ENCODE measurements at regions not wholly inside any gene's neighbourhood (a gene's known extent, or its start where the extent isn't known, plus 50 kb on each side); places are given as distances from the start of the nearest gene placed in this dataset.
A peak's percentile ranks its signal among the peaks of the same experiment; 100 is the strongest.

DNA sequence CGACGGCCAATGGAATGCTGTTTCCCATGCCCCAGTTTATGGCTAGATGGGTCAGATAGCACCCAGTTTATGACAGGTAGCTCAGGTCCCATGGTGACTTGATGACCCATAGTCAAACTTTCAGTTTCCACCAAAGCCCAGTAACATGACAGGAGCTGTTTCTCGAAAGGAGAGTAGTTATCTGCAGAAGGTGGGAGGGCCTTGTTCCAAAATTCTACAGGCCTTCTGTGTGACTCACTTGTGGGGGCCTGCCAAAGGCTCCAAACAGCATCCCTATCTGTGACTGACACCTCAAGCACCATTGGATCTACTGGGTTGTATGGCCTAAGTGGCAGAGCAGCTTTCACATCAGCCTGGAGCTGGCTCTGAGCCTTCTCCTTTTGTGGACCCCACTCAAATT is 379.7 kb upstream of the MANEA start:
- no peak overlapping the region for H3K4me3 Mint-ChIP-seq
- no peak for DNase-seq

DNA sequence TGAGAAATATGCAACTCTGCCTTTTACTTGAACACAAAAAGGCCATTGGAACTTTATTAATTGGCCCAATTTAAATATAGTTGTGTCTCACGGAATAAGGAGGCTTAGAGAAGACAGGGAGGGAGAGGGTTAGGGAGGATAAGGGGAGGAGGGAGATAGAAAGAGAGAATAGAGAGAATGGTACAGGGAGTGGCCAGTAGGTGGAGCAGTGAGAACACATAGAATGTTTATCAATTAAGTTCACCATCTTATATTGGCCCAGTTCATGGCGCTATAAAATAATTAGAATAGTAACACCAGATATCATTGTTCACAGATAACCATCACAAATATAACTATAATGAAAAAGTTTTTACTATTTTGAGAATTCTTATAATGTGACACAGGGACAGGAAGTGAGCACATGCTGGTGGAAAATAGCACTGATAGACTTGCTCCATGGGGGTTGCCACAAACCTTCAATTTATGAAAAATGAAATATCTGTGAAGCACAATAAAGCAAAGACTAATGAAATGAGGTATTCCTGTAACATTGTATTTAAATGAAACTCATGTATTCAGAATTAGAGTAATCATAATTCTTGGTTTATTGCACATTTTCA is 374.1 kb upstream of the MANEA start:
- peak; percentile 3 for DNase-seq
- Mint-ChIP-seq H3K27ac (no peak overlapping the region), H3K4me1 (no peaks in the 10 kb centered on the region), H3K36me3 (no peaks in the 10 kb centered on the region), H3K4me3 (no peak overlapping the region), H3K9me3 (no peaks in the 10 kb centered on the region), H3K27me3 (no peaks in the 10 kb centered on the region)

More for the DNA sequence above, 379.7 kb upstream of the MANEA start:
- Mint-ChIP-seq H3K4me1 (no peaks in the 10 kb centered on the region), H3K27ac (no peak overlapping the region), H3K27me3 (no peaks in the 10 kb centered on the region), H3K36me3 (no peaks in the 10 kb centered on the region), H3K9me3 (no peaks in the 10 kb centered on the region)

DNA sequence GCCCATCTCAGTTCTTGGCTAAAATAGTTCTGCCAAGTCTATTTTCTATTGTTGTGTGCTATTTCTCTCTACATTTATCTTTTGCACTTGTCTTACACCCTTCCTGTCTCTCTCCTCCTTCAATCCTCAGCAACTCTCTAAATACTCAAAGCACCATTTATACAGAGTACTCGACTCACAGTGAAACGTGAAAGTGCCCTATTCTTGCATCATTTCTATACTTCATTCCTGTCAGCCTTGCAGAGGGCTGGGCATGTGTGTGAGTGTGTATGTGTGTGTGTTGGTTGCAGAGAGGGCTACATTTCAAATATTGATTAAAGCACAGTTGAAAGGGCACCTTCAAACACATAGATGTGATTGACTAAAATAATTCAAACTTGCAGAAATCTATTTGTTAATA is 373.2 kb upstream of the MANEA start:
- no peaks in the 10 kb centered on the region for H3K9me3 Mint-ChIP-seq
- no peaks in the 10 kb centered on the region for H3K36me3 Mint-ChIP-seq
- no peak overlapping the region for H3K27ac Mint-ChIP-seq

DNA sequence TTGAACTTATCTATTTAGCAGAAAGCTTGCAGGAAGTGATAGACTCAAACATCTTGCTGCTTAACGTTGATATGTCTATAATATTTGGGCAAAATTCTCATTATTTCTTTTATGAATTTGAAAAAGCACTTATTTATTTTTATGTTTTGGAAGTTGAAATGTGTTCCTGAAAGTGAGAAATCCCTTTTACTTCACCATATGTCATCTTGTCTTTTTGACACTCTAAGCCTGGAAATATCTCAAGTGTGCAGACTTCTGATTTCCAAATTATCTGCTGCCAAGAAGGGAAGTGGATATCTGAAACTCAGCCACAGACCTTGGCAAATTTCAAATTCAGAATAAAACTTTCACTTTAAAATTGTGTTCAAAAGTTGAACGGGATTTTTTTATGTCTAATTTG is 368.7 kb upstream of the MANEA start:
- DNase-seq: no peak
- Mint-ChIP-seq H3K9me3 (no peaks in the 10 kb centered on the region), H3K4me3 (no peak overlapping the region), H3K27ac (no peak overlapping the region), H3K36me3 (no peaks in the 10 kb centered on the region), H3K4me1 (no peaks in the 10 kb centered on the region), H3K27me3 (no peaks in the 10 kb centered on the region)

More for the DNA sequence above, 373.2 kb upstream of the MANEA start:
- no peak for DNase-seq
- Mint-ChIP-seq H3K27me3 (no peaks in the 10 kb centered on the region), H3K4me1 (no peaks in the 10 kb centered on the region), H3K4me3 (no peak overlapping the region)

DNA sequence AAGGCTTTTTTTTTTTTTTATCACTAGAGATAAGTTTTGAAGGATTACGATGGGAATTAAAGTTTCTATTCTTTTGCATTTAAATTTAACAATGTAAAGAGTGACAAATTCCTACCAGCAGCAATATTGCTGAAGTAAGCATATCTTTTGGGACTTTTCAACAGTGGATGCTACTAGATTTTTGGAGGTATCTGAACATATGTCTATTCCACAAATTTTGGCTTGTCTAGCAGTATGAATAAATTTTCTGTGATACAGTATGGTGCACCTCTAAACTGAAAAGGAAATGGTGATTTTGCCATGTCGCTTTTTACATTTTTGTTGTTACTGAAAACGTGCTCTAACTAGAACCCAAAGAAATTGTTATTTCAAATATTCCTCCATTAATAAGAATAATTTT is 368.3 kb upstream of the MANEA start:
- no peaks in the 10 kb centered on the region for H3K4me1 Mint-ChIP-seq
- H3K9me3 Mint-ChIP-seq: no peaks in the 10 kb centered on the region
- H3K27ac Mint-ChIP-seq: no peak overlapping the region
- H3K27me3 Mint-ChIP-seq: no peaks in the 10 kb centered on the region
- H3K4me3 Mint-ChIP-seq: no peak overlapping the region
- no peak for DNase-seq
- no peaks in the 10 kb centered on the region for H3K36me3 Mint-ChIP-seq

DNA sequence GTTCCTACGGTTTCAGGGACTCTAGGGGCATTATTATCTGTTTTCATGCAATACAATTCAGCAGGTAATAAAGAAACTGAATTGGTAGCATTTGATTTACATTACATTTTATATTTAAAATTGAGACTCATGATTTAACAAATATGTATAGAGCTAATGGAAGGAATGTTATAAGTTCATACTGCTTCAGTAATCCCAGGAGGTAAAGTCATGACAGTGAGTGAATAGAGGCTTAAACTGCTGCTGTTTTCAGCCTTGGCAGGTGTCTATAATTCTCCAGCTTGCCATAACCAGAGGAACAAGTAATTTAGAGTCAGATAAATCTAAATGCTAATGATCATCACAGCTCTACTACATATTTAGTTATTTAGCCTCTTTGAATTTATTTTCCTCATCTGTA is 360.8 kb upstream of the MANEA start:
- H3K27me3 Mint-ChIP-seq: no peaks in the 10 kb centered on the region
- no peaks in the 10 kb centered on the region for H3K36me3 Mint-ChIP-seq
- H3K4me3 Mint-ChIP-seq: no peak overlapping the region
- H3K4me1 Mint-ChIP-seq: no peaks in the 10 kb centered on the region
- no peak overlapping the region for H3K27ac Mint-ChIP-seq
- DNase-seq: no peak
- H3K9me3 Mint-ChIP-seq: no peaks in the 10 kb centered on the region

DNA sequence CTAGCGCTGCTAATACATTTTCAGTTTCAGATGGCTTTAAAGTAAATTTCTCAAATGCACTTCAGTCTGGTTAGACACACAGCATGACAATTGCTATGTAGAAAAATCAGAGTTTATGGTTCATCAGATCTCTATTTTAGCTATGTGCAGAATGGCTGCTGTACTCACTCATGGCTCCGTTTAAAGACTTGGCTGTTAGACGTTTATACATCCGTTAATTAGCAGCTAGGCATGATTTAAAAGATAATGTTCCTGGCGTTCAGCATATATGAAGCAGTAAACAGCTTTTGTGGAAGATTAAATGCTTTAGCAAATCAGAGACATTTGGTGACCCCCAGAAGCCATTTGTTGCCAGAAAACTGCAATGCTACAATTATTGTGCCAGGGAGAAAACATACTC is 350.0 kb upstream of the MANEA start:
- Mint-ChIP-seq H3K36me3 (no peaks in the 10 kb centered on the region), H3K4me3 (no peak overlapping the region), H3K27me3 (no peaks in the 10 kb centered on the region), H3K4me1 (no peaks in the 10 kb centered on the region), H3K9me3 (no peaks in the 10 kb centered on the region), H3K27ac (no peak overlapping the region)
- DNase-seq: no peak

DNA sequence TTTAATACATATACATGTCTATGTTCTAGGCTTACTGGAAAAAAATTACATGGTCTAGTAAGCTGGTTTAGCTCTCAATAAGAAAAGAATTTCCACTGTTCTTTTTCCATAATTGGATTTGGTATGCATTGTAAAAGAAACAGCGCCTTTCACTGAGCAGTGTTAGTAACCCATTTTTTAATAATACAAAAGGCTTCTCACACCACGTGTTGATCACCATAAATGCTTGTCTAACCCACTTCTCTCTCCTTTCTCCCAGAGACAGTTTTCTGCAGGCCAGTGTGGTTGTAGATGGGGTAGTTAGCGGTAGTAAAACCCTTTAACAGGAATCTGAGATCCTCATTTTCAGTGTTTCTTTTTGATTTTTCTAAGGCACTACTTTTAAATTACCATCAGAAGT is 348.7 kb upstream of the MANEA start:
- no peak overlapping the region for H3K27ac Mint-ChIP-seq
- DNase-seq: no peak
- no peaks in the 10 kb centered on the region for H3K9me3 Mint-ChIP-seq
- H3K4me1 Mint-ChIP-seq: no peaks in the 10 kb centered on the region
- H3K27me3 Mint-ChIP-seq: no peaks in the 10 kb centered on the region
- H3K4me3 Mint-ChIP-seq: no peak overlapping the region
- H3K36me3 Mint-ChIP-seq: no peaks in the 10 kb centered on the region

DNA sequence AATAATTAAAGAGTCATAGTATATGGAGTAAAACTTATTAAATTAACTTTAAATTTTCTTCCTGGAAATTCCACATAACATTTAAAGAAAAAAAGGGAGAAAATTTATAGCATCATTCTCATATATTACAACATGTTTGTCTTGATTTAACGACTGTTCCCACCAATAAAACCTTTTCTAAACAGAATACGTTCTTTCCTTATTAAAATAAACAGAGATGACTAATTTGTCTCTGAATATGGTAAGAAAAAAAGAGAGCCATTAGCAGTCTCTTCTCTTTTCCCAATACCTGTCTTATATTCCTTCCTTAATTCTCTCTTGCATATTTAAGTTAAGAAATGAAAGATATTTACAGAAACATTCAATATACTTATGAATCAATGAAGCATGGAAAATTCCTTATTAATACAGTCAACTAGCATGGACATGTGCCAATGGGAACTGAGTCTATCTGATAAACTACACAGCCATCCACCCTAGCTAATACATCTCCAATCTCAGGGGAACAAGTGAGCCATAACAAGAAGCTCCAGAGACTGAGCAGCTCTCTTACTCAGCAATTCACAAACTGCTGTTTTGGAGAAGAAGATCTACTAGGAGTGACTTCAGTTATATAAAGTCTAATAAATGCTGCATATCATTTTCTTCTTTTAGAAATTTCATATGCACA is 347.1 kb upstream of the MANEA start:
- H3K27me3 Mint-ChIP-seq: no peaks in the 10 kb centered on the region
- no peak for DNase-seq
- H3K9me3 Mint-ChIP-seq: no peaks in the 10 kb centered on the region
- H3K4me1 Mint-ChIP-seq: no peaks in the 10 kb centered on the region
- H3K4me3 Mint-ChIP-seq: no peak overlapping the region
- no peak overlapping the region for H3K27ac Mint-ChIP-seq
- no peaks in the 10 kb centered on the region for H3K36me3 Mint-ChIP-seq

DNA sequence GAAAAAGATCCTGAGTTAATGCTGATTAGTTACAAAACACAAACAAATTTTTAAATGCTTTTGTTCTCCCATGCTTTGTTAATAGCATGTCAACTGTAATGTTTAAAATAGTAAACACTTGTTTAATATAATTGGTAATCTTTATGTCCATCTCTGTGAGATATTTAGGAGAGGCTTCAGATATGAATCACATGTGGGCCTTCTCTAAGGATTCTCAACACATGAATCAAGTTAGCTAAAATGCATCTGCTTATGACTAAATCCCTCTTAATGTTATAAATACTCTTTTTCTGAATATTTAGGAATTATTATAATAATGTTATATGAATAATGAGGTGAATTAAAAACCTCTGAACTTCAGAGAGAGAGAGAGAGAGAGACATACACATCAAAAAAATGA is 345.9 kb upstream of the MANEA start:
- Mint-ChIP-seq H3K9me3 (no peaks in the 10 kb centered on the region), H3K4me1 (no peaks in the 10 kb centered on the region), H3K27me3 (no peaks in the 10 kb centered on the region), H3K36me3 (no peaks in the 10 kb centered on the region), H3K4me3 (no peak overlapping the region), H3K27ac (no peak overlapping the region)
- no peak for DNase-seq

DNA sequence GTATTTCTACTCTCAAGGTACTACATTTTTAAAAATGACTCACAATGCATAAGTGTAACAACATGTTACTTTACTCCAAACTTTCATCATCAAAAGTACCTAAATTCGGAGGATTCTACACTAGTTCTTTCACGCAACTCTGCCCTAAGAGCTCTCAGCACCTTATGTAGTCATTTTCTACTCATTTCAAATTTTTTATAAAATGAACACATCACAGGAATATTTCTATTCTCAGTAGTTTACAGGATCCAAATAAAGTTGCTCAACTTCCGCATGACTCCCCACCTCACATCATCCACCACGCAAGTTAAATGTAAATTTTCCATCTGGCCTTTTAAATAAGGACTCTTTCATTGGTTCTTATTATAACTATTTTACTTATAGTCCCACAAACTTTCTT is 344.9 kb upstream of the MANEA start:
- no peaks in the 10 kb centered on the region for H3K36me3 Mint-ChIP-seq
- DNase-seq: no peak
- no peak overlapping the region for H3K4me3 Mint-ChIP-seq
- H3K27ac Mint-ChIP-seq: no peak overlapping the region
- H3K9me3 Mint-ChIP-seq: no peaks in the 10 kb centered on the region
- H3K27me3 Mint-ChIP-seq: no peaks in the 10 kb centered on the region
- no peaks in the 10 kb centered on the region for H3K4me1 Mint-ChIP-seq

DNA sequence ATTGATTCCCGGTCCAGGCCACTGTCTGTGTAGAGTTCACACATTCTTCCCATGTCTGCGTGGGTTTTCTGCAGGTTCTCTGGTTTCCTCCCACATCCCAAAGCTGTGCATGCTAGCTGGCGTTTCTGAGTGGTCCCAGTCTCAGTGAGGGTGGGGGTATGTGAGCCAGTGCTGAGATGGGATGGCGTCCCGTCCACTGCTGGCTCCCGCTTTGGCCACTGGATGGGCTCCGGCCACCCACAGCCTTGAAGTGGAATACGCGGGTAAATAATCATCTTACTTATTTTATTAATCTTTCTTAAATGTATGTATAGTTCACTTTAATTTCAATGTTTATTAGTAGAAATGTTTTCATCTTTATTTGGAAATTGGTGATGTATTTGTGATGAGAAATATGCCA is 343.5 kb upstream of the MANEA start:
- H3K9me3 Mint-ChIP-seq: no peaks in the 10 kb centered on the region
- no peak for DNase-seq
- no peak overlapping the region for H3K27ac Mint-ChIP-seq
- no peak overlapping the region for H3K4me3 Mint-ChIP-seq
- no peaks in the 10 kb centered on the region for H3K4me1 Mint-ChIP-seq
- H3K27me3 Mint-ChIP-seq: no peaks in the 10 kb centered on the region
- no peaks in the 10 kb centered on the region for H3K36me3 Mint-ChIP-seq

DNA sequence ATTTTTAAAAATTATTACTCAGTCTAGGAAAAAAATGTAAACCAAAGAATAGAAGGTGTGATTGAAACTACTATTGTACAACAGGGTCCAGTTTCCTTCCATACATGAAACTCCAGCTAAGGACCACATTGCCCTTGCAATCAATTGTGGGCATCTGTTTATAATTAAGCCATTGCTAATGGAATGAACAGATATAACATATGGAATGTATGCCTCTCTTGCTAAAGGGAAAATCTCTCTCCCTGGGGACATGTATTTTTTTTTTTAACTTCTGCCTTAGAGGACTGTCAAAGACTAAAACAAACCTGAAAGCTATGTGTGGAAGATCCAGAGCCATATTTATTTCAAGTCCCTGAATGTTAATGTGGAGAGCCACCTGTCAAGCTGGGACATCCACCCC is 336.8 kb upstream of the MANEA start:
- Mint-ChIP-seq H3K4me3 (no peak overlapping the region), H3K27ac (no peak overlapping the region), H3K9me3 (no peaks in the 10 kb centered on the region), H3K36me3 (no peaks in the 10 kb centered on the region), H3K27me3 (no peaks in the 10 kb centered on the region), H3K4me1 (no peaks in the 10 kb centered on the region)
- DNase-seq: no peak

DNA sequence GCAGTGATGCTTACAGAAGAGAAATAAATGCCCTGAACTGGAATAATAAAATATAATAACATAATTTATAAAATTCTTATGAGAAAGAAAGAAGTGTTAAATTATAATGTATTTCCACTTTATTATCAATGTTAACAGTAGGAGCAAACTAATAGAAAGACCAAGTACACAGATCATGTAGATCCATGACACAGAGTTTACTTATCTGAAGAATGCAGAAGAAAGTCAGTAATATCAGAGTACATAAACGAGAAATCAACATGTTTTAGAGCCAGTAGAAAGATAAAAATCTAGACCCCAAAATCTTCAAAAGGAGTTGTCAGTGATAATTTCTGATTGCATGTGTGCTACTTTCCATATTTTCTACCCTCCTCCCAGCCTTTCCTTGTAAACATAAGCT is 334.8 kb upstream of the MANEA start:
- no peaks in the 10 kb centered on the region for H3K4me1 Mint-ChIP-seq
- DNase-seq: no peak
- no peak overlapping the region for H3K4me3 Mint-ChIP-seq
- no peaks in the 10 kb centered on the region for H3K27me3 Mint-ChIP-seq
- no peak overlapping the region for H3K27ac Mint-ChIP-seq
- H3K36me3 Mint-ChIP-seq: no peaks in the 10 kb centered on the region
- no peaks in the 10 kb centered on the region for H3K9me3 Mint-ChIP-seq

DNA sequence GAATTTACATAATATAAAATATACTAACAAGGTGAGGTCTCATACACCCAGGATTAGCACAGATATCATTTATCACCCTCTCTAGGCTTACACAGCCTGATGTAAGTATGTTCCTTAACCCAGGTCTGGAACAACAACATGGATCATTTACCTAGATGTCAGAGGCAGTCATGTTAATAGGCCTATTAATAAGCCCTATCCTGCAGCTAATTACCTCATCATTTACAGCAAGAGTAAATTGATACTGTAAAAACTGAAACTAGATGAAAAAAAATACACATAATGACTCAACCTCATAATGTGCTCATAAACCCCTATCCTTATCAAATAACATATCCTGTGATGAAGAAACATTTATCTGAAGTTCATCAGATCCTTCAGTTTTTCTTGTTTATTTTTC is 334.3 kb upstream of the MANEA start:
- no peak for DNase-seq
- H3K27ac Mint-ChIP-seq: no peak overlapping the region
- no peaks in the 10 kb centered on the region for H3K9me3 Mint-ChIP-seq
- H3K4me1 Mint-ChIP-seq: no peaks in the 10 kb centered on the region
- no peaks in the 10 kb centered on the region for H3K36me3 Mint-ChIP-seq
- no peaks in the 10 kb centered on the region for H3K27me3 Mint-ChIP-seq
- no peak overlapping the region for H3K4me3 Mint-ChIP-seq

DNA sequence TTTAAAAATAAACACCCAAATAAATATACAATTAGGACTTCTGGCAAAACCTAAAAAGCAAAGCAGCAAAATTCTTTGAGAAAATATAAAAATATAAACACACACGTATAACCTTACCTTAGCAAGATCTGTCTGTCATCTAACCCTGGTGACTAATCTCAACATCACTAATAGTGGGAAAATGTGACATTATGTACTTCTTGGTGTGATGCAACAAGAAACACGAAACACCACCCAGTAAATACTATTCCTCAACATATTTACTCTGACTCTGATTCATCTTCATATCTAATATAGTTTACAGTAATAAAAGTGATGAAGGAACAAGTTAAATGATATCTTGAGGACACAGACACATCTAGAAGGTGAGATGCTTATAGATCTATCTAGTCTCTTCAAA is 332.6 kb upstream of the MANEA start:
- Mint-ChIP-seq H3K4me1 (no peaks in the 10 kb centered on the region), H3K9me3 (no peaks in the 10 kb centered on the region), H3K27me3 (no peaks in the 10 kb centered on the region), H3K27ac (no peak overlapping the region), H3K36me3 (no peaks in the 10 kb centered on the region), H3K4me3 (no peak overlapping the region)
- DNase-seq: no peak

Data from activated naive CD8-positive, alpha-beta T cell treated with anti-CD3 and anti-CD28 coated beads for 36 hours (primary cell).